NB4 (cell line): ENCODE measurements at regions not wholly inside any gene's neighbourhood (a gene's known extent, or its start where the extent isn't known, plus 50 kb on each side); places are given as distances from the start of the nearest gene placed in this dataset.

Experiments used
- DNase-seq: peaks from one replicate; pipeline ENCODE4 v3.0.0; 2010; ENCODE audit warnings: low read depth
- H3K4me3 ChIP-seq: one replicate; pipeline ENCODE4 v1.5.1; 2011; ENCODE audit warnings: mild to moderate bottlenecking, low read depth, low read length, moderate library complexity
- CTCF ChIP-seq: IDR thresholded peaks from one replicate; pipeline ENCODE4 v1.5.1; 2012; ENCODE audit warnings: low read depth, low read length
- MAX ChIP-seq: IDR thresholded peaks from 2 replicates; pipeline ENCODE4 v1.6.1; 2011; ENCODE audit warnings: low read depth, low read length
- MYC ChIP-seq: IDR thresholded peaks from 2 replicates; pipeline ENCODE4 v1.6.1; 2011; ENCODE audit warnings: low read depth, low read length
- POLR2A ChIP-seq: IDR thresholded peaks from 2 replicates; pipeline ENCODE4 v1.6.1; 2011; ENCODE audit warnings: mild to moderate bottlenecking; ENCODE audit not compliant: insufficient read length; ENCODE audit errors: extremely low read depth

GRCh38 chr18:51275712-51276476 lies 78.4 kb upstream of the MEX3C start:
- TF ChIP-seq MYC (no peak), CTCF (no peak), MAX (no peak), POLR2A (no peak)
- H3K4me3 ChIP-seq, result no peak overlapping the region
- no peak for DNase-seq

- peak; percentile 66 for DNase-seq
- TF ChIP-seq POLR2A (no peak), MYC (no peak), CTCF (peak; percentile 87), MAX (no peak)
- H3K4me3 ChIP-seq, result no peak overlapping the region
Measured at GRCh38 chr18:51278045-51278649, 80.7 kb upstream of the MEX3C start.

GRCh38 chr18:51279367-51279984 lies 82.0 kb upstream of the MEX3C start:
- DNase-seq, result no peak
- TF ChIP-seq MAX (no peak), POLR2A (no peak), MYC (no peak), CTCF (no peak)
- H3K4me3 ChIP-seq, result no peak overlapping the region

GRCh38 chr18:51287818-51288508 lies 90.5 kb upstream of the MEX3C start:
- TF ChIP-seq POLR2A (no peak), MYC (no peak), CTCF (no peak), MAX (no peak)
- H3K4me3 ChIP-seq, result no peak overlapping the region
- no peak for DNase-seq

GRCh38 chr18:51288582-51288981 lies 91.1 kb upstream of the MEX3C start:
- TF ChIP-seq MYC (no peak), CTCF (no peak), POLR2A (no peak), MAX (no peak)
- H3K4me3 ChIP-seq, result no peak overlapping the region

More at GRCh38 chr18:51288582-51288981, 91.1 kb upstream of the MEX3C start:
- no peak for DNase-seq
